RWPE1 (cell line): ENCODE measurements at regions not wholly inside any gene's neighbourhood (a gene's known extent, or its start where the extent isn't known, plus 50 kb on each side); places are given as distances from the start of the nearest gene placed in this dataset.
A peak's percentile ranks its signal among the peaks of the same experiment; 100 is the strongest.

Experiments
- CTCF ChIA-PET: fragments of 350-600 bp; sonication (Branson Sonifier 250); formaldehyde crosslinking; extraction: SDS; loops from one replicate; lab custom pipeline; 2021; lab: Yijun Ruan, JAX
- POLR2A ChIA-PET: fragments of 400-600 bp; formaldehyde crosslinking; extraction: SDS; loops from one replicate; lab custom pipeline; 2020; ENCODE audit warnings: antibody characterized with exemption; ENCODE audit not compliant: low non-redundant PET; lab: Yijun Ruan, JAX
- DNase-seq: peaks from one replicate; pipeline ENCODE4 v3.0.0; 2012; ENCODE audit warnings: low spot score
- H3K27ac ChIP-seq: fragments of 450-650 bp; 2 replicates; pipeline ENCODE4 v1.5.1; 2017
- CTCF ChIP-seq: fragments of 450-650 bp; conservative IDR thresholded peaks from 2 replicates; pipeline ENCODE4 v1.5.1; 2017; ENCODE audit warnings: low read depth, mild to moderate bottlenecking

GRCh38 chr18:51316677-51317076 is 119.2 kb upstream of the MEX3C start:
- POLR2A ChIA-PET, result no interaction called here
- CTCF ChIA-PET, result no interaction called here
- TF ChIP-seq CTCF, result no peak
- DNase-seq, result no peak
- H3K27ac ChIP-seq, result no peak overlapping the region

GRCh38 chr18:51321696-51322095 is 124.2 kb upstream of the MEX3C start:
- peak; percentile 74 for DNase-seq
- peak overlapping the region; percentile 78 for H3K27ac ChIP-seq
- no peak for TF ChIP-seq CTCF
- POLR2A ChIA-PET, result no interaction called here
- CTCF ChIA-PET, result interaction anchor here (0.6 kb wide), 1 partner anchor 25 kb away, joined by 3 read pairs; no protein-coding TSS in a partner anchor

- ChIA-PET CTCF (interaction anchor here (1.7 kb wide), 1 partner anchor 15 kb away, joined by 3 read pairs; no protein-coding TSS in a partner anchor), POLR2A (no interaction called here)
- no peak for TF ChIP-seq CTCF
- H3K27ac ChIP-seq, result no peak overlapping the region
- DNase-seq, result no peak
Observed at GRCh38 chr18:51323961-51324360, 126.5 kb upstream of the MEX3C start.

GRCh38 chr18:51330148-51330547 is 132.7 kb upstream of the MEX3C start:
- ChIA-PET CTCF (no interaction called here), POLR2A (no interaction called here)
- peak overlapping the region; percentile 54 for H3K27ac ChIP-seq
- peak; percentile 60 for DNase-seq
- no peak for TF ChIP-seq CTCF

GRCh38 chr18:51330739-51331138 is 133.3 kb upstream of the MEX3C start:
- no peak for DNase-seq
- no peak overlapping the region for H3K27ac ChIP-seq
- POLR2A ChIA-PET, result no interaction called here
- no peak for TF ChIP-seq CTCF
- CTCF ChIA-PET, result no interaction called here

GRCh38 chr18:51337406-51337805 is 139.9 kb upstream of the MEX3C start:
- CTCF ChIA-PET, result no interaction called here
- DNase-seq, result no peak
- no peak for TF ChIP-seq CTCF
- POLR2A ChIA-PET, result no interaction called here
- no peak overlapping the region for H3K27ac ChIP-seq
